KMS-11 (cell line): ENCODE measurements at regions not wholly inside any gene's neighbourhood (a gene's known extent, or its start where the extent isn't known, plus 50 kb on each side); places are given as distances from the start of the nearest gene placed in this dataset.

Source experiments
- H2AFZ ChIP-seq: fragments of 200-600 bp; sonication (generic); 2 replicates; pipeline ENCODE4 v1.6.1; 2016; ENCODE audit warnings: antibody characterized with exemption, mixed run types, low read depth
- H3K27ac ChIP-seq: fragments of 200-600 bp; sonication (generic); 2 replicates; pipeline ENCODE4 v1.6.1; 2016; ENCODE audit warnings: mild to moderate bottlenecking, mixed run types
- H3K27me3 ChIP-seq: fragments of 200-600 bp; sonication (generic); 2 replicates; pipeline ENCODE4 v1.6.1; 2017; ENCODE audit warnings: mild to moderate bottlenecking, low read depth, mixed run types, moderate library complexity; ENCODE audit not compliant: insufficient read depth
- H3K36me3 ChIP-seq: fragments of 200-600 bp; sonication (generic); 2 replicates; pipeline ENCODE4 v1.6.1; 2017; ENCODE audit warnings: mild to moderate bottlenecking, mixed run types; ENCODE audit not compliant: insufficient read depth
- H3K4me1 ChIP-seq: fragments of 200-600 bp; sonication (generic); 2 replicates; pipeline ENCODE4 v1.6.1; 2016; ENCODE audit warnings: mild to moderate bottlenecking, low read depth, mixed run types; ENCODE audit not compliant: poor library complexity, severe bottlenecking
- H3K4me2 ChIP-seq: fragments of 200-600 bp; sonication (generic); 2 replicates; pipeline ENCODE4 v1.7.0; 2016; ENCODE audit warnings: mild to moderate bottlenecking, mixed run types
- H3K4me3 ChIP-seq: fragments of 200-600 bp; sonication (generic); IDR thresholded peaks from 2 replicates; pipeline ENCODE4 v1.6.1; 2017; ENCODE audit warnings: low read depth, low read length, mixed read lengths; ENCODE audit not compliant: insufficient read depth
- H3K79me2 ChIP-seq: fragments of 200-600 bp; sonication (generic); 2 replicates; pipeline ENCODE4 v1.6.1; 2016; ENCODE audit warnings: low read depth, mixed run types; ENCODE audit not compliant: insufficient read depth
- H3K9ac ChIP-seq: fragments of 200-600 bp; sonication (generic); 2 replicates; pipeline ENCODE4 v1.6.1; 2016; ENCODE audit warnings: mild to moderate bottlenecking, mixed run types
- H4K20me1 ChIP-seq: fragments of 200-600 bp; sonication (generic); 2 replicates; pipeline ENCODE4 v1.6.1; 2016; ENCODE audit warnings: mild to moderate bottlenecking, mixed run types; ENCODE audit not compliant: insufficient read depth
- TF ChIP-seq, protein P1 (sequence below): fragments of 200-600 bp; sonication (generic); conservative IDR thresholded peaks from 2 replicates; pipeline ENCODE4 v1.6.1; 2017; ENCODE audit warnings: low read depth, mild to moderate bottlenecking, antibody characterized with exemption, low read length, moderate library complexity, mixed read lengths

DNA sequence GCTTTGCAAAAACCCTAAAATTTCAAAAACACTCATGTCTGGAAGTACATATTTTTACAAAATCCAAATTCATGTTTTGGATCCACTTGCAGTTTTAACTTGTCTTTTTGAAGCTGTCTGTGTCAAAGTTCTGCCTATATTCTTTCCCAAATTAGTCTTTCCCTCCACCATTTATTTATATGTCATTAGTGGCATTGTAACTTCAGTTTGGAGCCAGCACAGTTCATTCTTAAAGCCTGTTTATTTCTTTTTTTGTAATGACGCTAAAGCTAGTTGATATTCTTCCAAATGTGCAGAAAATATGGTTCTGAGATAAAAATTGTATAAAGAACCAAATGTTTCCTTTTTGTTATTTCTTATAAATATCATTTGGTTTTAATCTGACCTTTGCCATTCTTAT lies 2039.3 kb downstream of the OLFM4 start:
- H3K4me1 ChIP-seq = no peaks in the 10 kb centered on the region
- no peak overlapping the region for H3K27ac ChIP-seq
- no peak overlapping the region for H3K4me2 ChIP-seq
- no peaks in the 10 kb centered on the region for H3K36me3 ChIP-seq
- H4K20me1 ChIP-seq = no peaks in the 10 kb centered on the region
- no peak overlapping the region for H2AFZ ChIP-seq
- H3K4me3 ChIP-seq = no peak overlapping the region
- no peak overlapping the region for H3K9ac ChIP-seq
- no peaks in the 10 kb centered on the region for H3K27me3 ChIP-seq
- TF ChIP-seq, protein P1, sequence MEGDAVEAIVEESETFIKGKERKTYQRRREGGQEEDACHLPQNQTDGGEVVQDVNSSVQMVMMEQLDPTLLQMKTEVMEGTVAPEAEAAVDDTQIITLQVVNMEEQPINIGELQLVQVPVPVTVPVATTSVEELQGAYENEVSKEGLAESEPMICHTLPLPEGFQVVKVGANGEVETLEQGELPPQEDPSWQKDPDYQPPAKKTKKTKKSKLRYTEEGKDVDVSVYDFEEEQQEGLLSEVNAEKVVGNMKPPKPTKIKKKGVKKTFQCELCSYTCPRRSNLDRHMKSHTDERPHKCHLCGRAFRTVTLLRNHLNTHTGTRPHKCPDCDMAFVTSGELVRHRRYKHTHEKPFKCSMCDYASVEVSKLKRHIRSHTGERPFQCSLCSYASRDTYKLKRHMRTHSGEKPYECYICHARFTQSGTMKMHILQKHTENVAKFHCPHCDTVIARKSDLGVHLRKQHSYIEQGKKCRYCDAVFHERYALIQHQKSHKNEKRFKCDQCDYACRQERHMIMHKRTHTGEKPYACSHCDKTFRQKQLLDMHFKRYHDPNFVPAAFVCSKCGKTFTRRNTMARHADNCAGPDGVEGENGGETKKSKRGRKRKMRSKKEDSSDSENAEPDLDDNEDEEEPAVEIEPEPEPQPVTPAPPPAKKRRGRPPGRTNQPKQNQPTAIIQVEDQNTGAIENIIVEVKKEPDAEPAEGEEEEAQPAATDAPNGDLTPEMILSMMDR = no peak
- H3K79me2 ChIP-seq = no peaks in the 10 kb centered on the region

DNA sequence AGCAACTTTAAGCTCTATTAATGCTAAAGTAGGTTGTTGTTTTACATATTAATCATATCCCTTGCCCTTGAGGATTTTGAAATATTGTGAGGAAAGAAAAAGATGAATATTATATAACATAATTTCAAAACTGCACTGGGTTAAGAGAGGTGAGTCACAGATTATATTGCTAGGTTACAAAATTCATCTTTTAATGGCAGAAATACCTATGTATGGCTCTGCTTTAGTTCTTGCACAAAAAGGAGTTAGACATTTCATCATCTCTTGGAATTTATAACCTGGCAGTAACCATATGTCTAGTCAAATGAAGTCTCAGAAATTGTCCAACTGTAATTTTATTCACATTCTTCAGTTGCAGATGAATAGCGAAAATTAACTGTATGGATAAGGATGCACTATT lies 2041.1 kb downstream of the OLFM4 start:
- Histone ChIP-seq H3K9ac (no peak overlapping the region), H3K36me3 (no peaks in the 10 kb centered on the region), H3K4me3 (no peak overlapping the region), H3K79me2 (no peaks in the 10 kb centered on the region), H2AFZ (no peak overlapping the region), H3K27ac (no peak overlapping the region), H3K4me1 (no peaks in the 10 kb centered on the region), H4K20me1 (no peaks in the 10 kb centered on the region), H3K4me2 (no peak overlapping the region), H3K27me3 (no peaks in the 10 kb centered on the region)
- TF ChIP-seq, protein P1 = no peak

DNA sequence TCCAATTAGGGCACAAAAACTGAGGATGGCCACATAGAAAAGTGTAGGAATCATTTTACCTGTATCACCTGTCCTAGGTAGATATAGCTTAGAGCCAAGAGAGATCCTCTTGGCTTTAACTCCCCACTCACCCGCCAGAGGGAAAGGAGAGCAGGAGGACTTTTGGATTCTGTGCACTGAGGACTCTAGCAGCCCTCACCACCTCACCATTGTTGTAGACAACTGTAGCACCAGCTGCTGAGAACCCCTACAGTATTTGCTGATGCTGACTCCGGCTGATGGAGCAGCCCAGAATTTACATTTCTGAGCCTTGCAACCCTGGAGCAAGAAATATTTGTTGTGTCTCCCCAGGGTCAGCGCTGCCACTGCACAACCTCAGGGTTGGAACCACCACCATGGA lies 2044.4 kb downstream of the OLFM4 start:
- Histone ChIP-seq H3K36me3 (no peaks in the 10 kb centered on the region), H3K27me3 (no peaks in the 10 kb centered on the region), H3K4me1 (no peaks in the 10 kb centered on the region), H3K4me2 (no peak overlapping the region), H3K79me2 (no peaks in the 10 kb centered on the region), H3K4me3 (no peak overlapping the region), H4K20me1 (no peaks in the 10 kb centered on the region), H2AFZ (no peak overlapping the region), H3K27ac (no peak overlapping the region), H3K9ac (no peak overlapping the region)
- TF ChIP-seq, protein P1 = no peak

DNA sequence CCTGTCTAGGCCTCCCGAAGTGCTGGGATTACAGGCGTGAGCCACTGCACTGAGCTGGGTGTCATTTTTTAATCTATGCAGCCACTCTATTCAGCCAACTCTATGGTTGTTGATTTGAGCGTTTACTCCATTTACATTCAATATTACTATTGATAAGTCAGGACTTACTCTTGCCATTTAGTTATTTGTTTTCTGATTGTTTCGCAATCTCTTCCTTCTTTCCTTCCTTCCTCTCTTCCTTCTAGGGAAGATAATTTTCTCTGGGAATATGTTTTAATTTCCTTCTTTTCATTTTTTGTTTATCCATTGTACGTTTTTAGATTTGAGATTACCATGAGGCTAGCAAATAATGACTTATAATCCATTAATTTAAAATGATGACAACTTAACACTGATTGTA lies 2056.0 kb downstream of the OLFM4 start:
- Histone ChIP-seq H3K9ac (no peak overlapping the region), H3K36me3 (no peaks in the 10 kb centered on the region), H4K20me1 (no peaks in the 10 kb centered on the region), H3K4me1 (no peaks in the 10 kb centered on the region), H3K27ac (no peak overlapping the region), H2AFZ (no peak overlapping the region), H3K4me2 (no peak overlapping the region), H3K27me3 (no peaks in the 10 kb centered on the region), H3K4me3 (no peak overlapping the region), H3K79me2 (no peaks in the 10 kb centered on the region)
- TF ChIP-seq, protein P1 = no peak

DNA sequence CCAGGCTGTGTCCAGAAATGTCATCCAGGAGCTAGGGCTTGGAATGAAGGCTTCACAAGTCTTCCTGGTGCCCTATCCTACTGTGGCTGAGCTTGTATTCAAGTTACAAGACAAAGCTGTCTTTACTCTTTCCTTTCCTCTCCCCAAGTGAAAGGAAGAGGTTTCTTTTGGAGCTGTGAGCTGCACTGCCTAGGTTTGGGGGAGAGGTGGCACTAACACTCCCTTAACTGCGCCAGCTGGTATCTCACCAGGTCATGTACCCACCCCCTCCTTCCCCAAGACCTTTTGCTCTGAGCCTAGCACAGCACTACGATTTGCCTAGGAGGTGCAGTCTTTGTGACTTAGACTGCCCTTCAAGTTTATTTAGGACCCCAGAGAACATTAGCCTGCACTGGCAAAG lies 2053.6 kb upstream of the PRR20A start:
- H2AFZ ChIP-seq = no peak overlapping the region
- H3K4me3 ChIP-seq = no peak overlapping the region
- no peak overlapping the region for H3K9ac ChIP-seq
- H3K36me3 ChIP-seq = no peaks in the 10 kb centered on the region
- H4K20me1 ChIP-seq = no peaks in the 10 kb centered on the region
- TF ChIP-seq, protein P1 = no peak
- H3K27ac ChIP-seq = no peak overlapping the region
- H3K79me2 ChIP-seq = no peaks in the 10 kb centered on the region
- no peak overlapping the region for H3K4me2 ChIP-seq
- H3K27me3 ChIP-seq = no peaks in the 10 kb centered on the region
- H3K4me1 ChIP-seq = no peaks in the 10 kb centered on the region
